ENCODE measurements at regions not wholly inside any gene's neighbourhood (a gene's known extent, or its start where the extent isn't known, plus 50 kb on each side); places are given as distances from the start of the nearest gene placed in this dataset.

DNA sequence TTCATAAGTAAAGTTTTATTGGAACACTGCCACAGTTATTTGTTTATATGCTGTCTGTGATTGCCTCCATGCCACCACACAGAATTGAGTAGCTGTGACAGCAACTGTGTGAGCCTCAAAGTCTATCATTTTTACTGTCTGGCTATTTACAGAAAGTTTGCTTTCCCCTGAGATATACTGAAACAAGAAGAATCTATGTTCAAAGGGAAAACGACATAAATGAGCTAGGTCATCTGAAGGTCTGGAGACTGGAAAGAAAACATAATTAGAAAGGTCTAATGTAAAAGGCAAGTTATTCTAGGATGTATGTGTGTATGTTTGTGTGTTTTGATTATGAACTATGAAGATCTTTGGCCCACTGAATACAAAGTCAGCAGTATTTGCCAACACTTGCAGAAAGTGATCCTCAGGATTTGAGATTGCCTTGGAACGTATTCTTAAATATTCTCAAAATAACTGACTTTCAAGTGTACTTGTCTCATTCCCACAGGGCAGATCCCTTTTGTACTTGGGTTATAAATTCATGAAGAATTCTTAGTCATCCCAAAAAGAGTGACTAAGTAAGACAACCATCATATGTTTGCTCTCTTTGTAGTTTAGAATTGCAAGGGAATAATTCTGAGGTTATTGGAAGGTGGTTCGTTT, 677.7 kb downstream of the DOK5 start:
- no peak for TF ChIP-seq CTCF (IDR thresholded peaks at IDR 0.05)
- no peak for DNase-seq (ENCODE audit: low spot score)
- ATAC-seq (ENCODE audit: low FRiP score) = no peak

GRCh38 chr20:55151171-55151570, 675.8 kb downstream of the DOK5 start:
- ATAC-seq (ENCODE audit: low FRiP score) (no peak), DNase-seq (ENCODE audit: low spot score) (no peak)
- TF ChIP-seq CTCF (IDR thresholded peaks at IDR 0.05) = no peak

- TF ChIP-seq CTCF (IDR thresholded peaks at IDR 0.05) = no peak
- ATAC-seq (ENCODE audit: low FRiP score) = no peak
- no peak for DNase-seq (ENCODE audit: low spot score)
These were observed 668.2 kb downstream of the DOK5 start for GRCh38 chr20:55143601-55144000.

GRCh38 chr20:55142932-55143331, 667.5 kb downstream of the DOK5 start:
- DNase-seq (ENCODE audit: low spot score) (no peak), ATAC-seq (ENCODE audit: low FRiP score) (no peak)
- TF ChIP-seq CTCF (IDR thresholded peaks at IDR 0.05) = no peak

DNA sequence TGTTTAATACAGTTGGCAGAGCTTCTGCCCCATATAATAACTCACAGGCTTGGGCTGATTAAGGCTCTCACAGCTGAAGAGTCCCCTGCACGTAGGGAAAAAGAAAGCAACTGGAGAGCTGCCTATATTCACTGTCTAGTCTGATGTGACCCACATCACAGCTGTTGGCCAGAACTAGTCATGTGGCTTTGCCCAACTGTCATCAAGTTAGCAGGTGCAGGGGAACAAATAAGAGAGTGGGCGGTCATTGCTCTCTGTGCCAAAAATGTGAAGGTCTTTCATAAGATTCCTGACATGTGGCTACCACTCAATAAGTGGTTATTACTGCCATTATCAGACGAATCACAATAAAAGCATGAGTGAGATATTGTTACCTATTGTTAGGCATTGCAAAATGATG, 665.2 kb downstream of the DOK5 start:
- ATAC-seq (ENCODE audit: low FRiP score) = no peak
- DNase-seq (ENCODE audit: low spot score) = no peak
- TF ChIP-seq CTCF (IDR thresholded peaks at IDR 0.05) = no peak

DNA sequence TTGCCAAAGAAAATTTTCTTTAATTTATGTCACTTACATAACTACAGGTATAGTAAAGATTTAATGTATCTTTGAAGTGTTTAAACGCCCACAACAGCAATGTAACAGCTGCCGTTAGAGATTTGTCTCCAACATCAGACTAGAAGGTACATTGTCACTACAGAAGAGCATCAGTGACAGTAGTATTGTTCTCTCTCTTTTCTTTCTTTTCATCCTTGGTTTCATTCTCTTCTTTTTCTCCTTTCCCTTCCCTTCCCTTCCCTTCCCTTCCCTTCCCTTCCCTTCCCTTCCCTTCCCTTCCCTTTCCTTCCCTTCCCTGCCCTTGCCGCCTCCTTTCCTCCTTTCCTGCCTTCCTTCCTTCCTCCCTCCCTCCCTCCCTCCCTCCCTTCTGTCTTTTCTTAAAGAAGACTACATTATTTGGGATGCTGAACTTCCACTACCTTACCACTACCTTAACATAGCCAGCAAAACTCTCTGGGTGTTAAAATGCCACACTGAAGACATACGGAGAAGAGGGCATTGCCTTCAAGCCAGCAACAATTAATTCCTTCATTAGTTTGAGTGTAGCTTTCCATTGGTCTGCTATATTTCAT, 663.9 kb downstream of the DOK5 start:
- TF ChIP-seq CTCF (IDR thresholded peaks at IDR 0.05) = no peak
- ATAC-seq (ENCODE audit: low FRiP score) (no peak), DNase-seq (ENCODE audit: low spot score) (no peak)

- no peak for DNase-seq (ENCODE audit: low spot score)
- ATAC-seq (ENCODE audit: low FRiP score) = no peak
- TF ChIP-seq CTCF (IDR thresholded peaks at IDR 0.05) = no peak
These were observed 660.5 kb downstream of the DOK5 start for GRCh38 chr20:55135923-55136322.

Data from omental fat pad (tissue), 3 donors.